Activated CD4-positive, alpha-beta T cell treated with anti-CD3 and anti-CD28 coated beads, Interleukin-2, amount 50 U/mL, for 24 hours (primary cell): ENCODE measurements at regions not wholly inside any gene's neighbourhood (a gene's known extent, or its start where the extent isn't known, plus 50 kb on each side); places are given as distances from the start of the nearest gene placed in this dataset.

ENCODE experiments used
- DNase-seq, 2 donors: peaks; one replicate each; pipeline ENCODE4 v3.0.0-alpha.2; 2020; ENCODE audit warnings: low read depth in 1 of 2, low spot score in 1 of 2

DNA sequence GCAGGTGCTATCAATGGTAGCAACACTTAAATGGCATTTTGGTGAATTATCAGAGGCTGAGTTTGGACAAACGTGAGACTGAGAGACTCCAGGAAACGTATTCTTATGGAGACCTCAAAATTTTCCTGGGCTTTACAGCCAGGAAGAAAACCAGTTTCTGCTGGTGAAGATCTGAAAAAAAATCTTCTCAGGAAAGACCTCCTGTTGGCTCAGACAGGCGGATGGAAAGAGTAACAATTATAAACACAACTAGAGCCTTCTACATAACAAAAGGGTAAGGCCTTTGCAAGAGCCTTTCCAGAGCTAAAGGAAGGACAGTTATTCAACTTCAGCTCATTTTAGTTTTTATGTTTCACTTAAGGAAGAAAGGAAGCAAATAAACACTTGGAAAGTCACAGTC is 274.4 kb downstream of the THBS2 start:
- no peak for DNase-seq

DNA sequence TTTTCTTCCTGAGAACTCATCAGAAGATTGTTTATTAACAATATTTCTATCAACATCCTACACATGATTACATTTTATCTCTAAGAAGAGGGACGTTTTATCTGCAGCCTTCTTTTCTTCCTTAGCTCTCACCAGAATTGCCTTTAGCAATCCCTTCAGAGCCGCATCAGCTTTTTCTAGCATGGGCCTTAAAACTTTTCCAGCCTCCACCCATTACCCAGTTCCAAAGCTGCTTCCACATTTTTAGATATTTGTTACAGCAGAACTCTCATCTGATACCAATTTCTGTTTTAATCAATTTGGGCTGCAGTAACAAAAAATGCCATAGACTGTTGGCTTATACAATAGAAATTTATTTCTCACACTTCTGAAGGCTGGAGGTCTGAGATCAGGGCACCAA is 281.5 kb downstream of the THBS2 start:
- no peak for DNase-seq

- no peak for DNase-seq
Observed at GRCh38 chr6:168971549-168971948, 282.1 kb downstream of the THBS2 start.

- no peak for DNase-seq
Observed at GRCh38 chr6:168968801-168969200, 284.8 kb downstream of the THBS2 start.

DNA sequence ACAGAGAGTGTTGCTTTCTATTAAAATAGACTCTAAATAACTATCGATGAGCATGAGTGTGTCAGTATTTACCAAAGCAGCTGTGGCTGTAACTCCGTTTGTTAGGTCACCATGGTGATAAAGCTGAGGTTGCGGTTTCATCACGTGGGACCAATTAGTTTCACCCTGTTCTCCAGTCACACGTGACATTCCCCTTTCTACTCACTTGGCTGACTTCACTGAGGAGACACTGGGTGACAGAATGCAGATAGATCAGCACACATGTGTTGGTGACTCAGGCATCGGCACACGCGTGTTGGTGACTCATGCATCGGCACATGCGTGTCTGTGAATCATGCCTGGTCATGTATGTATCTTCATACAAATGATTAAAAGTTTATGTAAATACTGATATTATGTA is 285.4 kb downstream of the THBS2 start:
- no peak for DNase-seq

DNA sequence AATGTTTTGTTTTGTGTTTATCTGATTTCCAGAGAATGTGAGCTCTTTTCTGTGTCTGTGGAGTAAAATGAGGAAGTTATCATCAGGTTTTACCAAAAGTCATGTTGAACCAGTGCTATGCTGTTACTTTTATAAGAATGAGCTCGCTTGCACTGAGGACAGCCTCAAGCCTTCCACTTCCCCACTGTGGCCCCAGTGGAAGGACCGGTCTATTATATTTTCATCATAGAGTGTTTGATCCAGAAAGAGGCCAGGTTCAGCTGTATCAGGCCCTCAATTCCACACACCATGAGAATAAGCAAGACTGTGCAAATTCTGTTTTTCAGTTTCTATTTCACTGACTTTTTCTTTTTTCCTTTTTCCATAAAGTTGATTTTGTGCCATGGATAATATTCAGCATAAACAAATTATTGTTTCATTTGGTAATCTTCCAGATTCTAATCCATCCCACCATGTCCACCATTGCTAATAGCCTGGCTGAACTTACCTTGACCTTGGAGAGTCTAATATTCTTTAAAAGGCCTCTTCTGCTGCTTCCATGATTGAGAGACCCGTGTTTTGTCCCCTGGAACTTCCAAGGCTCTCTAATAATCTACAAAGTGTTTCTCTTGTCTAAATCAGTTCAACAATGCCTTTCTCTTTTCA is 286.2 kb downstream of the THBS2 start:
- no peak for DNase-seq

DNA sequence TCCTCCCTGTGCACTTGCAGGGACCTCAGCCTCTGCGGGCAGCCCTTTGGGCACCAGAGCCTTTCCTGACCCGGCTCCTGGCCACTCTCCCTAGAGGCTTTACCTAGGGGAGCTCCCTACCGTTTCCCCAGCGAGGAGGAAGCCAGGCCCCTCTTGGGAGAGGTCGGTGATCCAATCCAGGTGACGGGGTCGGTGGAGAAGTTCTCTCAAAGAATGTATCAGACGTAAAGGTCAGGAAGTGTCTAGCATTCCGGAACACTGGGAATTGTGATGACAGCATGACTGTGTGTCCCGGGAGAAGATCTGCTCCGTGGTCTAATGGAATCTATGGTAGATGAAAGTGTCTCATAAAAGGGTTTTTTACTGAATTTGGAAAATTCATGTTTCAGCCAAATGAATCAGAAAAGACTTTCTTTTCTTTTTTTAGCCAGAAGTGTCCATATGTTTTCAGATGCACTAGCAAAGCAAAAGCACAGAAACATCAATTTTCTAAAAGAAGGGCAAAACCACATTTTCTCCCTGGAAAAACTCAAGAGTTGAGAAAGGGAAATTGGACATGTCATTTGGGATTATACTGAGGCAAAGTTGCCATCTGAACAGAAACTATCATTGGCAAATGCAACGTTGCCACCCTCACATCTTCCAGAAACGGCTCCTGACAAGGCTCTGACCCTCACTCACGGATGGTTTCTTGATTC is 289.4 kb downstream of the THBS2 start:
- no peak for DNase-seq

DNA sequence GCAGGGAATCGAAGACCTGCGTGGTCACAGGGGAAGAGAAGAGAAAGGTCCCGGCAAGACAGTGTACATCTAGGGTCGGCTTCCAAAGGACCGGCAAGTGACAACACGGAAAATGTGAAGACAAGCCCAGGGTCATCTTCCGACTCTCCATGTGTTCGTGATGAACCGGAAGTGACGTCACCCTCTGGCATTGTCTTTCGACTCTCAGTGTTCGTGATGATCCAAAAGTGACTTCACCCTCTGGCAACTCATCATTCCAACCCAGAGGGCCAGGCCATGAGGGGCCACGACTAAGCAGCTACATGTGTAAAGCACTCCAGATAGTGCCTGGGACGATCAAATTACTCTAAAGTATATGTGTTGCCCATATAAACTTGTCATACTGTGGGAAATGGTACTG is 290.8 kb downstream of the THBS2 start:
- no peak for DNase-seq

GRCh38 chr6:168961264-168961656 is 292.4 kb downstream of the THBS2 start:
- DNase-seq: no peak

DNA sequence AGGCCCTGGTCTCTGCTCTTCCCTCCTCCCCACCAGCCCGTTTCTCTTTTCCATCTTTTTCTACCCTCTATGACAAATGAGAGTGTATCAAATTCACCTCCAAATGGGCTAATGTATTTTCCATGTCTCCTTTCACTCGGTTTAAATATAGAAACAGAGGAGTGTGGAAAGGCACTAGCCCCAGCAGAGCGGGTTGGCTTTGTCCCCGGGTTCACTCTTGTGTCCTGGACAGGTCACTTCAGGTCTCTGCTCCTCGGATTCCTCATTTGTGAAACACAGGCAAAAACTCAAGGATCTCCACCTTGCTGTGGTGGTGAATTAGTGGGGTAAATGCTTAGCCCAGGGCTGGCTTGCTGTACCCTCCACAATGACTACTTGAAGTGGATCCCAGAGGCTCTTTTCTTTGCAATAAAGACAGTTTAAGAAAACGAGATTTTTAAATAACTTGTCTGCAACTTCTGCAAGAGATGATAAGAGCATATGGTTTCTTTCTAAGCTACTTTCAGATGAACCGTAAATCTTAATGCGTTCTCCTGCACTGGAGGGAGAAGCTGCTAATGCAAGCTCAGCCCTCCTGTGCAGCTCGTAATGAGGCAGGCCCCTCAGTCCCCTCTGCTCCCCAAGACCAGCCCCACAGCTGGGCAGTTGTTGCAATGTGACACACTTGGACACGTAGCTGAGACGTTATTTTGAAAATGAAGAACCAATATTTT is 292.9 kb downstream of the THBS2 start:
- DNase-seq: no peak

GRCh38 chr6:168959696-168960095 is 293.9 kb downstream of the THBS2 start:
- DNase-seq: no peak

DNA sequence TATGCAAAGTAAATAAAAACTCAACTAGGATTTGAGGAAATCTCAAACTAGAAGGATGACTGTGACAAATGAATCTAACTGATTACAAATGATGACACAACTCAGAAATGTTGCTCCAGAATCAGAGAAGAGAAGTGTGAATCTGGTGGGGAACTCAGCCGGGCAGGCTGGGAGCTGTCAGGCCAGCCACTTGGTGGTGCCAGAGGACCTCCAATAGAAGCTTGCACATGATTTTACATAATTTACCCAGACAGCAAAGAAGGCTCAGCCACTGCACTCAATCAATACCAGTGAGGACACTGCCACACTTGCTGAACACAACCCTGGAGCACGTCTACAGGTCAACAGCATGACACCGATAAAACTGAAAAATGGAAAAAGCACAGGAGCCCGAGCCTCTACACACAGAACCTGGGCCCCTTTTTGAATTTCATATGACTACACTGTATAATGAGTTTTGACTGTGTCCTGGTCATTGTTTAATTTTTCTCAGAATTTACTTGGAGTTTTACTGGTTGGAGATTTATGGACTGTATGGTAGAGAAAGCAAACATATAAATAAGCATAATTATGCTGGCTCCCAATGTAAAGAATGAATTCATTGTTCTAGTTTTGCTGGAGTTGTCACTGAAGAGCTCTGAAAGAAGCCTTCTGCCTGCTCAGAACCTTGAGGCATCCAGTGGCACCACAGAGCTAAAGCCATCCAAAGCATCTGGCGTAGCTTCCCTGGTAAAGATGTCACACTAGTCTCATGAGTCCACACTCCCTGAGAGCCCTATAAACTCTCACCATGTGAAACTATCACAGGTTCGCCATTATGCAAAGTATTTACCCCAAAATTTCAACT is 296.5 kb downstream of the THBS2 start:
- DNase-seq: peak in 1 of 2 donors; percentile 11

- no peak for DNase-seq
Observed at GRCh38 chr6:168956141-168956838, 297.4 kb downstream of the THBS2 start.

DNA sequence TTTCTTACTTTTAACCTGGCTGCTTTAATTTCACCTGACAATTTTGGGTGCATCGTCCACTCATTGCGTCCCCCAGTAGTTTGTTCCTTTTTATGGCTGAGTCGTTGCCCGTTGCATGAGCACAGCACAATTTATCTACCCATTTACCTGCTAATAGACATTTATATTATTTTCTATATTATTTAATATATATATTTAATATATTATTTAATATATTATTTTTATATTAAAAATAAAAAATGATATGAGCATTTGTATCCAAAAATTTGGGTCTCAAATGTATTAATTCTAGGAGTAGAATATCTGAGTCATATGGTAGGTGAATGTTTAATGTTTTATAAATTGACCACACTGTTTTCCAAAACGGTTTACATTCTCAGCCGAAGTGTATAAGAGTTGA is 300.2 kb downstream of the THBS2 start:
- DNase-seq: no peak

DNA sequence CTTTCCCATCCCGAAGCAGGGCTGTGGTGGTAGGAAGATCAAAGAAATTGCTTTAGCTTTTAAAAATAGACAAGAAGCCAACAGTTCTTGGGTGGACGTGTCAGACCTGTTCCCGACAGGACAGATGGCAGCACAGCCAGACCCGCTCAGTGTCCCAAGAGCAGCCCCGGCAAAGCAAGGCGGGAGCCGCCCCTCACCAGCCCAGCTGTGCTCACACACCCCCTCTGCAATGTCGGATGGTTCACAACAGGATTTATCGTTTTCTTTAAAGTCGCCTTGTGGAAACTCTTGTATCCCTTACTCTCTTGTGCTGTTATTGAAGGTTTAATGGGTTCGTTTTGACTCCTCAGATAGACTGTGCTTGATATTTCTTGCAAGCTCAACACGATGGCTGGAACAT is 302.4 kb downstream of the THBS2 start:
- DNase-seq: no peak

DNA sequence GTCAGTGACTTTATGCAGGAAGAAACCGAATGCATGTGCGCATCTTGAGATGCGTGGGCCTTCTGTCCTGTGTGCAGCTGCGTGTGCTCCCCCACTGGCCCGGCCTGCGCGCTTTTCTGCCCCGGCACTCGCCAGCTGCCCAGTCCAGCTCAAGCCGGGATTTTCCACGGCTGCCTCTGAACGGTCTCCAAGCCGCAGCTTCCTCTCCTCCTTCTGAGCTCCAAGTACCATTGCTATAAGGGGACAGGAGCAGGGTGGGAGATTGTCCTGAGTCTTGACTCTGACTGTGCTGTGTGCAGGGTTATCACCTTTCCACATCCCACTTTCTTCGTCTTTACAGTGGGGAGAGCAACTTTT is 302.8 kb downstream of the THBS2 start:
- DNase-seq: no peak

DNA sequence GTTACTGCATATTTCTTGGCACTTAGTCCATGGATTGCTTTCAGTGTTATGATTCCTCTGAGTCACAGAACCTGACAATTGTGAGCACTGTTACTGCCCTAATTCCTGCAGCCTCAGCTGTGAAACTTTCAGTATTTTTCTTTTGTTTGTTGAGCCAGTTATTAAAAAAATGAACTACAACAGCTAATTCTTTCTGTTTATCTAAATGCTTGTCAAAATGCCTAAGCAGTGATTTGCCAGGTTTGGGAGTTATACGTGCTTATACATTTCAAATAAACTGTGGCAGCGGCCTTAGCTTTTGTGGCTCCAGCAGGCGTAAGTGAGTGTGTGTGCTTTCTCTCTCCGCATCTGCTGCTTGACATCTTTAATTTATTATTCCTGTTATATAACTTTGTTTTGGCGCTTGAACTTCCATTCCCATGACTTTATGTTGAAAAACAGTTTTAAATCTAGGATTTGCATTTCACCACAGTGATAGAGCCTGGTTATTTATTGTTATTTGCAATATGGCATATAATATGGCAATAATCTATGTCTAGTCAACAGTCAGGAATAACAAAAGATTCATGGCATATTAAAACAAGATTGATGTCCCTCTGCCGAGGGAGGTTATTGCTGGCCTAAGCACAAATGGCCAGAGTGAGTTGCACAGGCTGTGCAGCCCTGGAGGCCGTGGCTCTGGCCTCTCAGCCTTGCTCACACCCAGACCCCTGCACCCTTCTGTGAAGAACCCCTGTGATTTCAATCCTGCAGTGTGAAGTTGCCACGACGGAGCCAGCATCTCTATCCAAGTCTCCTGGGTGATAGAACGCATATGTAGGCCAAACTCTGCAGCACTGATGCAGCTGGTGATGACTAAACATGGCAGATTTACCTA is 303.4 kb downstream of the THBS2 start:
- no peak for DNase-seq

DNA sequence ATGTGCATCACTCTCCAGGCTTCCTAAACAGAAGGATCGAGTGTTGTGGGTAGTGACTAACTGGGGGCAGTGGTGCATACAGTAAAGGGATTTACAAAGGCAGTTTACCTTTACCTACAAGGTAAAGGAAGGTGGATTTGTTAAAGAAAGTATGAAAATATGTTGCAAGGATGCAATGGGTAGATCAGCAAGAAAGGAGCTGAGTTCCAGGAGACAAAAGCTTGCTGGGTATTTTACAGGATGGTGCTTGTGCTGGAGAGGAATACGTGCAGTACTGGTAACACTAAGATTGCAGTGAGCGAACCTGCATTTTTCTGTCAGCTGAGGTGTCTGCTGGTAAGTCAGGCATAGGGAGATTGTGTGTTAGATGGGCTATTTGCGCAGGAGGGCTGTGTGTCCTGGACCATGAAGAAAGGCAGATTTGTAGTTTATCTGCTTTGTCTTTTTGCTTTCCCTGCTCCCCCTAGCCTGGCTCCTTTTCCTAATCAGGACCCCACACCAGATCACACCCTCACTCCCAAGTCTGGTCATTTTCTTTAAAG is 304.6 kb downstream of the THBS2 start:
- DNase-seq: no peak

GRCh38 chr6:168948002-168948401 is 305.6 kb downstream of the THBS2 start:
- no peak for DNase-seq
